A549 (cell line): ENCODE measurements at regions not wholly inside any gene's neighbourhood (a gene's known extent, or its start where the extent isn't known, plus 50 kb on each side); places are given as distances from the start of the nearest gene placed in this dataset.

ENCODE experiments used
- ATAC-seq, 2 experiments: fragments of 200-7000 bp in 1 of 2; fragments of >200 bp in 1 of 2; cut with Nextera tagmentation in 1 of 2; cut with Tn5 transposase in 1 of 2; 3 replicates each; pipeline versions ENCODE4 v1.8.0 to v1.9.1; 2018 to 2020; ENCODE audit warnings: mild to moderate bottlenecking in 1 of 2, moderate library complexity in 1 of 2
- CTCF ChIA-PET: fragments of 300-600 bp; sonication (Branson Sonifier 250); formaldehyde crosslinking; extraction: SDS; loops from one replicate; lab custom pipeline; 2021; ENCODE audit warnings: antibody characterized with exemption, inconsistent platforms; lab: Yijun Ruan, JAX
- POLR2A ChIA-PET: fragments of 350-600 bp; formaldehyde crosslinking; extraction: SDS; loops from one replicate; lab custom pipeline; 2021; ENCODE audit warnings: antibody characterized with exemption, inconsistent platforms; lab: Yijun Ruan, JAX
- DNase-seq, 2 experiments: peaks; one replicate each; pipeline versions ENCODE4 v3.0.0 to v3.0.0-alpha.2; 2011 to 2016; ENCODE audit warnings: low read depth in 1 of 2, low spot score in 1 of 2
- FAIRE-seq: peaks from 2 replicates; lab custom pipeline; 2011; peaks lifted over from hg19 to GRCh38; lab: Jason Lieb, UNC
- H3K27ac ChIP-seq, 2 experiments: fragments of >200 bp; sonication (Bioruptor Twin); formaldehyde crosslinking; 3 replicates each; pipeline ENCODE4 v1.5.1; 2016 to 2017
- H3K4me1 ChIP-seq: fragments of >200 bp; sonication (Bioruptor Twin); formaldehyde crosslinking; 3 replicates; pipeline ENCODE4 v1.6.1; 2016
- H3K4me2 ChIP-seq: fragments of >200 bp; sonication (Bioruptor Twin); formaldehyde crosslinking; 3 replicates; pipeline ENCODE4 v1.6.1; 2016
- H3K4me3 ChIP-seq: fragments of >200 bp; sonication (Bioruptor Twin); formaldehyde crosslinking; 3 replicates; pipeline ENCODE4 v1.5.1; 2016
- H3K9me3 ChIP-seq: fragments of >200 bp; sonication (Bioruptor Twin); formaldehyde crosslinking; 3 replicates; pipeline ENCODE4 v1.6.1; 2016
- CBX8 ChIP-seq: fragments of 200-600 bp; sonication (generic); IDR thresholded peaks from 2 replicates; pipeline ENCODE4 v1.6.1; 2016
- CHD2 ChIP-seq: fragments of 150-350 bp; IDR thresholded peaks from 2 replicates; pipeline ENCODE4 v1.6.1; 2014; ENCODE audit warnings: low read length; ENCODE audit not compliant: partially characterized antibody
- EHF ChIP-seq: fragments of 250-450 bp; sonication (Bioruptor Pico); IDR thresholded peaks from 2 replicates; pipeline ENCODE4 v1.5.0; 2020; ENCODE audit warnings: mild to moderate bottlenecking
- ESRRA ChIP-seq: fragments of 150-350 bp; IDR thresholded peaks from 2 replicates; pipeline ENCODE4 v1.6.1; 2014; ENCODE audit warnings: mild to moderate bottlenecking, low read length, borderline replicate concordance
- FOSL2 ChIP-seq, 2 experiments: fragments of 450-650 bp in 1 of 2; fragments of >200 bp in 1 of 2; sonication (Bioruptor Twin) in 1 of 2; formaldehyde crosslinking; IDR thresholded peaks; 2 replicates each; pipeline versions ENCODE4 v1.5.0 to v1.6.1; 2016 to 2020; ENCODE audit warnings: mild to moderate bottlenecking in 1 of 2, moderate library complexity in 1 of 2
- FOXS1 ChIP-seq: fragments of 250-450 bp; sonication (Bioruptor Pico); IDR thresholded peaks from 2 replicates; pipeline ENCODE4 v1.5.0; 2020; ENCODE audit warnings: mild to moderate bottlenecking, moderate library complexity
- HEYL ChIP-seq: fragments of 250-450 bp; sonication (Bioruptor Pico); IDR thresholded peaks from 2 replicates; pipeline ENCODE4 v1.8.0; 2021; ENCODE audit warnings: mild to moderate bottlenecking, moderate library complexity
- HOXA7 ChIP-seq: fragments of 250-450 bp; sonication (Bioruptor Pico); IDR thresholded peaks from 2 replicates; pipeline ENCODE4 v1.5.0; 2020; ENCODE audit warnings: mild to moderate bottlenecking, moderate library complexity
- JUN ChIP-seq, 2 experiments: fragments of >200 bp; sonication (Bioruptor Twin); formaldehyde crosslinking; IDR thresholded peaks; 2 replicates in 1 of 2; 3 replicates in 1 of 2; pipeline ENCODE4 v1.6.1; 2016 to 2017
- MAFK ChIP-seq: fragments of 450-650 bp; IDR thresholded peaks from 2 replicates; pipeline ENCODE4 v1.6.1; 2014; ENCODE audit not compliant: partially characterized antibody
- MAZ ChIP-seq: fragments of 150-350 bp; IDR thresholded peaks from 2 replicates; pipeline ENCODE4 v1.6.1; 2014; ENCODE audit warnings: antibody characterized with exemption, low read depth, low read length, borderline replicate concordance
- NFE2L2 ChIP-seq: fragments of 150-350 bp; conservative IDR thresholded peaks from 2 replicates; pipeline ENCODE4 v1.6.1; 2014; ENCODE audit warnings: low read length
- POLR2A ChIP-seq: IDR thresholded peaks from 2 replicates; pipeline ENCODE4 v1.6.1; 2012; ENCODE audit warnings: mild to moderate bottlenecking, low read length
- RCOR1 ChIP-seq: fragments of 150-350 bp; IDR thresholded peaks from 2 replicates; pipeline ENCODE4 v1.6.1; 2014; ENCODE audit warnings: antibody characterized with exemption, low read length, low read depth
- RFX5 ChIP-seq: fragments of 450-650 bp; IDR thresholded peaks from 2 replicates; pipeline ENCODE4 v1.7.1; 2014; ENCODE audit warnings: antibody characterized with exemption, mild to moderate bottlenecking, moderate library complexity
- SMC3 ChIP-seq: fragments of >200 bp; sonication (Bioruptor Twin); formaldehyde crosslinking; IDR thresholded peaks from 3 replicates; pipeline ENCODE4 v1.6.1; 2018; ENCODE audit warnings: inconsistent platforms
- SREBF2 ChIP-seq: fragments of 450-650 bp; IDR thresholded peaks from 2 replicates; pipeline ENCODE4 v1.6.1; 2014; ENCODE audit warnings: mild to moderate bottlenecking, moderate library complexity
- TP53 ChIP-seq: fragments of 250-450 bp; sonication (Bioruptor Pico); IDR thresholded peaks from 2 replicates; pipeline ENCODE4 v1.5.0; 2021; ENCODE audit warnings: mild to moderate bottlenecking, moderate library complexity
- ZNF302 ChIP-seq: fragments of 250-450 bp; sonication (Bioruptor Pico); IDR thresholded peaks from 2 replicates; pipeline ENCODE4 v1.9.0; 2021; ENCODE audit warnings: inconsistent platforms, mild to moderate bottlenecking, moderate library complexity
- ZSCAN20 ChIP-seq: fragments of 250-450 bp; sonication (Bioruptor Pico); IDR thresholded peaks from 2 replicates; pipeline ENCODE4 v1.8.0; 2022; ENCODE audit warnings: mild to moderate bottlenecking, moderate library complexity
- WGBS: methylation state at CpG from one replicate; pipeline ENCODE4 v1.1.6; 2017; ENCODE audit errors: missing lambda C conversion rate; 5-methylcytosine and 5-hydroxymethylcytosine counted together
- TF ChIP-seq, protein P1 (sequence below): fragments of 200-600 bp; sonication (generic); IDR thresholded peaks from 2 replicates; pipeline ENCODE4 v1.6.1; 2016; ENCODE audit warnings: antibody characterized with exemption, mild to moderate bottlenecking, moderate library complexity
- TF ChIP-seq, protein P2 (sequence below): fragments of >200 bp; sonication (Bioruptor Twin); formaldehyde crosslinking; IDR thresholded peaks from 3 replicates; pipeline ENCODE4 v1.6.1; 2016
- TF ChIP-seq, protein P3 (sequence below): fragments of 250-450 bp; sonication (Bioruptor Pico); IDR thresholded peaks from 2 replicates; pipeline ENCODE4 v1.5.0; 2020; ENCODE audit warnings: low read depth, mild to moderate bottlenecking, moderate library complexity
- TF ChIP-seq, protein P4 (sequence below): fragments of 150-350 bp; IDR thresholded peaks from 2 replicates; pipeline ENCODE4 v1.6.1; 2014; ENCODE audit warnings: low read depth, mild to moderate bottlenecking, low read length
- TF ChIP-seq, protein P5 (sequence below): IDR thresholded peaks from 2 replicates; pipeline ENCODE4 v1.6.1; 2012
- TF ChIP-seq, protein P6 (sequence below): fragments of >200 bp; sonication (Bioruptor Twin); formaldehyde crosslinking; IDR thresholded peaks from 2 replicates; pipeline ENCODE4 v1.6.1; 2016

DNA sequence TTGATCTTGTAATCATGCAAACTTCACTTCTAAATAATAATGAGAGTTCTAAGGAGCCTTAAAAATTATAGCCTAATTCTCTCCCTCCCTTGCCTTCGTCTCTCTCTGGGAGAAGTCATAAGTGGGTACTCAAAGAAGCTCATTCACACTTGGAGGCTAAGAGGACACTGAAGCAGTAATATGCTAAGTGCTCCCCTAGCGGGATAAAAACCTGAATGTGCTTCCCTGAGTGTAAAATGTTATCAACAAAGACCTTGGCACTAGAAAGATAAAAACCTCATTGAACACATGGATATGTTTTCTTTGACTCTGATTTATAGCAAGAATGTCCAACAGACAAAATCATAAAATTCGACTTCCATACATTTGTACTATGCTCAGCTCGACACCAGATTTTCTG, 337.9 kb upstream of the NOVA1 start (continued):
- TF ChIP-seq, protein P1, sequence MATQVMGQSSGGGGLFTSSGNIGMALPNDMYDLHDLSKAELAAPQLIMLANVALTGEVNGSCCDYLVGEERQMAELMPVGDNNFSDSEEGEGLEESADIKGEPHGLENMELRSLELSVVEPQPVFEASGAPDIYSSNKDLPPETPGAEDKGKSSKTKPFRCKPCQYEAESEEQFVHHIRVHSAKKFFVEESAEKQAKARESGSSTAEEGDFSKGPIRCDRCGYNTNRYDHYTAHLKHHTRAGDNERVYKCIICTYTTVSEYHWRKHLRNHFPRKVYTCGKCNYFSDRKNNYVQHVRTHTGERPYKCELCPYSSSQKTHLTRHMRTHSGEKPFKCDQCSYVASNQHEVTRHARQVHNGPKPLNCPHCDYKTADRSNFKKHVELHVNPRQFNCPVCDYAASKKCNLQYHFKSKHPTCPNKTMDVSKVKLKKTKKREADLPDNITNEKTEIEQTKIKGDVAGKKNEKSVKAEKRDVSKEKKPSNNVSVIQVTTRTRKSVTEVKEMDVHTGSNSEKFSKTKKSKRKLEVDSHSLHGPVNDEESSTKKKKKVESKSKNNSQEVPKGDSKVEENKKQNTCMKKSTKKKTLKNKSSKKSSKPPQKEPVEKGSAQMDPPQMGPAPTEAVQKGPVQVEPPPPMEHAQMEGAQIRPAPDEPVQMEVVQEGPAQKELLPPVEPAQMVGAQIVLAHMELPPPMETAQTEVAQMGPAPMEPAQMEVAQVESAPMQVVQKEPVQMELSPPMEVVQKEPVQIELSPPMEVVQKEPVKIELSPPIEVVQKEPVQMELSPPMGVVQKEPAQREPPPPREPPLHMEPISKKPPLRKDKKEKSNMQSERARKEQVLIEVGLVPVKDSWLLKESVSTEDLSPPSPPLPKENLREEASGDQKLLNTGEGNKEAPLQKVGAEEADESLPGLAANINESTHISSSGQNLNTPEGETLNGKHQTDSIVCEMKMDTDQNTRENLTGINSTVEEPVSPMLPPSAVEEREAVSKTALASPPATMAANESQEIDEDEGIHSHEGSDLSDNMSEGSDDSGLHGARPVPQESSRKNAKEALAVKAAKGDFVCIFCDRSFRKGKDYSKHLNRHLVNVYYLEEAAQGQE: no peak
- TF ChIP-seq ZNF302 (CRISPR knock-in tag): no peak
- TF ChIP-seq MAFK: no peak
- TF ChIP-seq FOXS1 (CRISPR knock-in tag): no peak

DNA sequence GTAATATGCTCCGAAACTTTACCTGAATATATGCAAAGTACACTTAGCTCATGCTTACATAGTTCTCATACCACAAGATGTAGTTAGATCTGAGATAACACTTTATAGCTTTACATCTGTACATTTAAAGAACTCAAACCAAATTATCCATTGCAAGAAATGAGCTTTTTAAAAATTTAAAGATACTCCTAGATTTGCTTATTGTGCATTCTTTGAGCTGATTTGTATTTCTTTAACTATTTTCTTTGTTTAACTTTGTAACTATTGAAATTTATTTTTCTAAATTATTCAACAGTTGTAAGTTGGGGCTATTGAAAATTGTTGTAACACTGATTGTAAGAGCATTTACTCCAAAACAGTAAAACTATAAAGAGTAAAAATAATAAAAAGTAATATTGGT, 340.2 kb upstream of the NOVA1 start:
- DNase-seq (no peak), FAIRE-seq (no peak), ATAC-seq (no peak)
- ChIA-PET CTCF (no interaction called here), POLR2A (no interaction called here)
- no peak for TF ChIP-seq SREBF2
- Histone ChIP-seq H3K9me3 (no peaks in the 10 kb centered on the region), H3K4me2 (no peak overlapping the region), H3K4me3 (no peak overlapping the region), H3K4me1 (peaks cover 6% of the 10 kb centered on the region; the same call in 2 of the 3 replicates), H3K27ac (no peak overlapping the region)
- WGBS: 68% methylated on average over 1 of the region's 1 CpG

DNA sequence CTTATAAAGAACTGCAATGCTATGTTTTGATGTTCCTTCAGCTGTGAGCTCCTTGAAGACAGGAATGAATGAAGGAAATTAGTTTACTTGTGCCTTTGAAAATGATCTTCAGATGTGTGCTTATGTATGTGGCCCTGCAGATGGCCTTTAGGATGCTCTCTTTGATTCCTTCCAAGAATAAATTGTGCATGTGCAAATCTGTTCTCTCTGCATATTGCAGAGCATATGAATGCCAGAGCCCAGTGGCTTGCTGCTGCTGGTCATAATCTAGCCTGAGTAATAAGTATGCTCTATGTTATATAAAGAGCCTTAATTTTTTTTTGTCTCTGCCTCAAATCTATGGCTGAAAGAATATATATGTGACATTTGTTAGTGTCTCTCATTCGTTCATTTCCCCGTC, 341.9 kb upstream of the NOVA1 start:
- no peak for DNase-seq
- POLR2A ChIA-PET: no interaction called here
- Histone ChIP-seq H3K9me3 (no peaks in the 10 kb centered on the region), H3K27ac (no peak overlapping the region), H3K4me2 (no peak overlapping the region), H3K4me1 (no peaks in the 10 kb centered on the region)
- no peak for FAIRE-seq
- no peak for ATAC-seq
- CTCF ChIA-PET: no interaction called here
- WGBS: 68% methylated on average over 2 of the region's 2 CpGs
- TF ChIP-seq TP53 (CRISPR knock-in tag) (no peak), ZSCAN20 (CRISPR knock-in tag) (no peak), CBX8 (no peak), EHF (CRISPR knock-in tag) (no peak), JUN (IDR thresholded peaks at IDR 0.05) (no peak), HEYL (CRISPR knock-in tag) (no peak), CHD2 (no peak), RFX5 (no peak), RCOR1 (no peak)
- TF ChIP-seq, protein P2, sequence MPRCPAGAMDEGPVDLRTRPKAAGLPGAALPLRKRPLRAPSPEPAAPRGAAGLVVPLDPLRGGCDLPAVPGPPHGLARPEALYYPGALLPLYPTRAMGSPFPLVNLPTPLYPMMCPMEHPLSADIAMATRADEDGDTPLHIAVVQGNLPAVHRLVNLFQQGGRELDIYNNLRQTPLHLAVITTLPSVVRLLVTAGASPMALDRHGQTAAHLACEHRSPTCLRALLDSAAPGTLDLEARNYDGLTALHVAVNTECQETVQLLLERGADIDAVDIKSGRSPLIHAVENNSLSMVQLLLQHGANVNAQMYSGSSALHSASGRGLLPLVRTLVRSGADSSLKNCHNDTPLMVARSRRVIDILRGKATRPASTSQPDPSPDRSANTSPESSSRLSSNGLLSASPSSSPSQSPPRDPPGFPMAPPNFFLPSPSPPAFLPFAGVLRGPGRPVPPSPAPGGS: no peak
- TF ChIP-seq, protein P3, sequence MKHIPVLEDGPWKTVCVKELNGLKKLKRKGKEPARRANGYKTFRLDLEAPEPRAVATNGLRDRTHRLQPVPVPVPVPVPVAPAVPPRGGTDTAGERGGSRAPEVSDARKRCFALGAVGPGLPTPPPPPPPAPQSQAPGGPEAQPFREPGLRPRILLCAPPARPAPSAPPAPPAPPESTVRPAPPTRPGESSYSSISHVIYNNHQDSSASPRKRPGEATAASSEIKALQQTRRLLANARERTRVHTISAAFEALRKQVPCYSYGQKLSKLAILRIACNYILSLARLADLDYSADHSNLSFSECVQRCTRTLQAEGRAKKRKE: no peak
- TF ChIP-seq, all 56 proteins: peak for 0
- no peak overlapping the region for H3K4me3 ChIP-seq

DNA sequence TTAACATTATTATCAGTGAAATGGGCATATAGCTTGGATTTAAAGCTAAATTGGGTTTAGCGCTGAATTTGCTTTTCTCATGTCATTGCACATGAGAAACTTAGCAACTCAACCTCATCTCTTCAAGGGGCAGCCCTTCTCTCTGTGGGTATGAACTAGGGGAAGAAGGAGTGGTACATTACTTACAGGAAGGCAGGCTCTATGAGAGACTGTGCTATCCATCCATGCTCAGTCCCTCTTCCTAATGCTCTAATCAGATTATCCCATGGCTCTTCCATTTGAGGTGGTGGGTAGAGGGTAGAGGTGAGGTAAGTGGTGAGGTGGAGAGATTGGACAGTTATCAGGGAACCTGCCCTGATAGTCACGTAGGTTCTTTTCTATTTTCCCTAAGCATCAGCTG, 343.7 kb upstream of the NOVA1 start:
- ChIA-PET CTCF (no interaction called here), POLR2A (no interaction called here)
- FAIRE-seq (no peak), DNase-seq (no peak), ATAC-seq (no peak)
- TF ChIP-seq SMC3 (no peak), POLR2A (no peak), FOSL2 (IDR thresholded peaks at IDR 0.05) (no peak), FOSL2 (CRISPR knock-in tag; IDR thresholded peaks at IDR 0.05) (no peak), RFX5 (no peak), TP53 (CRISPR knock-in tag) (no peak), HOXA7 (no peak), NFE2L2 (no peak), SREBF2 (no peak), FOXS1 (CRISPR knock-in tag) (no peak), MAZ (no peak), ESRRA (no peak)
- TF ChIP-seq, protein P4, sequence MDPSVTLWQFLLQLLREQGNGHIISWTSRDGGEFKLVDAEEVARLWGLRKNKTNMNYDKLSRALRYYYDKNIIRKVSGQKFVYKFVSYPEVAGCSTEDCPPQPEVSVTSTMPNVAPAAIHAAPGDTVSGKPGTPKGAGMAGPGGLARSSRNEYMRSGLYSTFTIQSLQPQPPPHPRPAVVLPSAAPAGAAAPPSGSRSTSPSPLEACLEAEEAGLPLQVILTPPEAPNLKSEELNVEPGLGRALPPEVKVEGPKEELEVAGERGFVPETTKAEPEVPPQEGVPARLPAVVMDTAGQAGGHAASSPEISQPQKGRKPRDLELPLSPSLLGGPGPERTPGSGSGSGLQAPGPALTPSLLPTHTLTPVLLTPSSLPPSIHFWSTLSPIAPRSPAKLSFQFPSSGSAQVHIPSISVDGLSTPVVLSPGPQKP: no peak
- TF ChIP-seq, protein P5, sequence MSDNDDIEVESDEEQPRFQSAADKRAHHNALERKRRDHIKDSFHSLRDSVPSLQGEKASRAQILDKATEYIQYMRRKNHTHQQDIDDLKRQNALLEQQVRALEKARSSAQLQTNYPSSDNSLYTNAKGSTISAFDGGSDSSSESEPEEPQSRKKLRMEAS: no peak
- TF ChIP-seq, protein P6, sequence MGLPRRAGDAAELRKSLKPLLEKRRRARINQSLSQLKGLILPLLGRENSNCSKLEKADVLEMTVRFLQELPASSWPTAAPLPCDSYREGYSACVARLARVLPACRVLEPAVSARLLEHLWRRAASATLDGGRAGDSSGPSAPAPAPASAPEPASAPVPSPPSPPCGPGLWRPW: no peak
- 74% methylated on average over 2 of the region's 2 CpGs for WGBS
- H3K4me2 ChIP-seq: no peak overlapping the region
- no peaks in the 10 kb centered on the region for H3K9me3 ChIP-seq
- no peaks in the 10 kb centered on the region for H3K4me1 ChIP-seq
- H3K27ac ChIP-seq: no peak overlapping the region
- H3K4me3 ChIP-seq: no peak overlapping the region
